Inferior parietal cortex (tissue), 1 donor: ENCODE measurements at regions not wholly inside any gene's neighbourhood (a gene's known extent, or its start where the extent isn't known, plus 50 kb on each side); places are given as distances from the start of the nearest gene placed in this dataset.

Source experiments
- DNase-seq: peaks from one replicate; pipeline ENCODE4 v3.0.0-alpha.2; 2016; ENCODE audit errors: extremely low spot score

DNA sequence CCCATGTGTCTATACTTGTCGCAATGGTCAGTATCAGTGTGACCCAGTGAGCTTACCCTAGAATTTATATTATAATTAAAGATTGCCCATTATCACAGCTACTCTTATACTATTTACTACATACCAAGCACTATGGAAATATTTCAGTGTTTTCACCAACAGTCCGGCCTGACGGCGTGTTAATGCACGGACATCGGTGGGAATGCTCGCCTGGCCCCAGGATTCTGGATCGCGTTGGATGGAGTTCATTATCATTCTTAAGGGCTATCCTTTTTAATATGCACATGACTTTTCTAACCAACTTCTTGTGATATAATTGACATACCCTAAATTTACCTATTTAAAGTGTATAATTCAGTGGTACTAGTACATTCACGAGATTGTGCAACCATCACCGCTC is 51.8 kb upstream of the AFDN start:
- no peak for DNase-seq

DNA sequence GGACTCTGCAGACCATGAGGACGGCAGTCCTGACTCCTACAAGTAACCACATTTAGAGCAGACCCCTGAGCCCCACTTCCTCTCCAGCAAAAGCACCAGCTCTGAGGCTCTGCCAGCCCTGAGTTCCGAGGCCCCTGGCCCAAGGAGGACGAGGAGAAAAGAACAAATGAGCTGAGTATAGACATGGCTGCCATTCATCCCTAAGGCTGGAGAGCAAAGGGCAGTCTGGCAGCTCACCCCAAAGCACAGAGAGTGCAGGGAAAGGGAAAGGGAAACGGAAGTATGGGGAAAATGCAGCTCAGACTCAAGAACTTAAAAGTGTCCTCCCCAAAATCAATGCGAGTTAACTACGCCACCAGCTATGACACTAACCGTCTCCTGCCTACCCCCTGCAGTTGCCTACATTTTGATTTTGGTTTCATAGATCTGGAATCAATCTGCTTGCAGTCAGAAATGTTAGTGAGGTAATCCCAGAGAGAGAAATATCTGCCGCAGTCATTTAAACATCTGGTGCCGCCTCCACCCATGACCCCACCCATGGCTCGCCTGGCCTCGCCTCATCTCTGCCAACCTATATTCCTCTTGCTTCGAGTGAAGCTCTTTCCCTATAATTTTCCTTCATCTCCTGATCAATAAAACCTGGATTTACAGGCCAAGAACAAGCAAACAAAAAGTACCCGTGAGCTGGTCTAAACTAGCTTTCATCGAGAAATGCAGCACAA is 49.6 kb upstream of the AFDN start:
- DNase-seq: no peak
